OCI-LY3 (cell line): ENCODE measurements at regions not wholly inside any gene's neighbourhood (a gene's known extent, or its start where the extent isn't known, plus 50 kb on each side); places are given as distances from the start of the nearest gene placed in this dataset.

ENCODE experiments used
- H2AFZ ChIP-seq: fragments of 200-600, 300-600 bp; shearing (Covaris generic); 2 replicates; pipeline ENCODE4 v1.6.0; 2014; ENCODE audit warnings: antibody characterized with exemption, low read depth, low read length
- H3K27ac ChIP-seq: fragments of 200-600, 300-600 bp; sonication (generic); 2 replicates; pipeline ENCODE4 v1.5.1; 2014; ENCODE audit warnings: mild to moderate bottlenecking, low read length, moderate library complexity, mixed read lengths
- H3K27me3 ChIP-seq: fragments of 200-600, 300-600 bp; sonication (generic); 2 replicates; pipeline ENCODE4 v1.6.1; 2014; ENCODE audit warnings: low read depth, low read length, mixed read lengths
- H3K36me3 ChIP-seq: fragments of 200-600, 300-600 bp; sonication (generic); replicated peaks from 2 replicates; pipeline ENCODE3; 2014; ENCODE audit warnings: low read depth, low read length, mixed read lengths
- H3K4me1 ChIP-seq: fragments of 300-600, 200-600 bp; sonication (generic); 2 replicates; pipeline ENCODE4 v1.6.1; 2014; ENCODE audit warnings: low read length, mixed read lengths
- H3K4me2 ChIP-seq: fragments of 200-600, 300-600 bp; sonication (generic); 2 replicates; pipeline ENCODE4 v1.6.1; 2014; ENCODE audit warnings: low read length, mixed read lengths
- H3K4me3 ChIP-seq: fragments of 300-600, 200-600 bp; sonication (generic); 2 replicates; pipeline ENCODE4 v1.5.1; 2014; ENCODE audit warnings: antibody characterized with exemption, mild to moderate bottlenecking, low read length, moderate library complexity
- H3K79me2 ChIP-seq: fragments of 300-600, 200-600 bp; shearing (Covaris generic); 2 replicates; pipeline ENCODE4 v1.6.1; 2014; ENCODE audit warnings: mild to moderate bottlenecking, low read length, mixed read lengths
- H3K9ac ChIP-seq: fragments of 300-600, 200-600 bp; shearing (Covaris generic); 2 replicates; pipeline ENCODE4 v1.6.0; 2014; ENCODE audit warnings: mild to moderate bottlenecking, low read length, moderate library complexity
- H3K9me3 ChIP-seq: fragments of 200-600, 300-600 bp; shearing (Covaris generic); 2 replicates; pipeline ENCODE4 v1.6.1; 2014; ENCODE audit warnings: low read length, mixed read lengths; ENCODE audit not compliant: insufficient read depth
- H4K20me1 ChIP-seq: fragments of 200-600, 300-600 bp; sonication (generic); 2 replicates; pipeline ENCODE4 v1.6.1; 2016; ENCODE audit warnings: low read length, mixed read lengths; ENCODE audit not compliant: insufficient read depth
- EZH2phosphoT487 ChIP-seq: fragments of 200-600 bp; shearing (Covaris generic); IDR thresholded peaks from 2 replicates; pipeline ENCODE4 v1.6.1; 2018; ENCODE audit warnings: antibody characterized with exemption, mixed run types, low read depth
- TF ChIP-seq, protein P1 (sequence below): fragments of 200-600, 300-600 bp; sonication (generic); IDR thresholded peaks from 2 replicates; pipeline ENCODE4 v1.5.1; 2014; ENCODE audit warnings: antibody characterized with exemption, low read length, low read depth

- Histone ChIP-seq H3K4me1 (peaks cover 2% of the 10 kb centered on the region; the same call in 1 of the 2 replicates), H3K4me2 (no peak overlapping the region), H3K79me2 (no peaks in the 10 kb centered on the region), H3K36me3 (no peaks in the 10 kb centered on the region), H3K27ac (no peak overlapping the region), H3K9ac (no peak overlapping the region), H3K27me3 (peaks cover 12% of the 10 kb centered on the region), H3K9me3 (no peaks in the 10 kb centered on the region), H3K4me3 (no peak overlapping the region), H2AFZ (no peak overlapping the region), H4K20me1 (no peaks in the 10 kb centered on the region)
- no peak for TF ChIP-seq EZH2phosphoT487
- TF ChIP-seq, protein P1, sequence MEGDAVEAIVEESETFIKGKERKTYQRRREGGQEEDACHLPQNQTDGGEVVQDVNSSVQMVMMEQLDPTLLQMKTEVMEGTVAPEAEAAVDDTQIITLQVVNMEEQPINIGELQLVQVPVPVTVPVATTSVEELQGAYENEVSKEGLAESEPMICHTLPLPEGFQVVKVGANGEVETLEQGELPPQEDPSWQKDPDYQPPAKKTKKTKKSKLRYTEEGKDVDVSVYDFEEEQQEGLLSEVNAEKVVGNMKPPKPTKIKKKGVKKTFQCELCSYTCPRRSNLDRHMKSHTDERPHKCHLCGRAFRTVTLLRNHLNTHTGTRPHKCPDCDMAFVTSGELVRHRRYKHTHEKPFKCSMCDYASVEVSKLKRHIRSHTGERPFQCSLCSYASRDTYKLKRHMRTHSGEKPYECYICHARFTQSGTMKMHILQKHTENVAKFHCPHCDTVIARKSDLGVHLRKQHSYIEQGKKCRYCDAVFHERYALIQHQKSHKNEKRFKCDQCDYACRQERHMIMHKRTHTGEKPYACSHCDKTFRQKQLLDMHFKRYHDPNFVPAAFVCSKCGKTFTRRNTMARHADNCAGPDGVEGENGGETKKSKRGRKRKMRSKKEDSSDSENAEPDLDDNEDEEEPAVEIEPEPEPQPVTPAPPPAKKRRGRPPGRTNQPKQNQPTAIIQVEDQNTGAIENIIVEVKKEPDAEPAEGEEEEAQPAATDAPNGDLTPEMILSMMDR = no peak
Observed at GRCh38 chr6:6816716-6817115, 228.2 kb downstream of the LY86 start.

- Histone ChIP-seq H2AFZ (no peak overlapping the region), H3K9me3 (no peaks in the 10 kb centered on the region), H4K20me1 (no peaks in the 10 kb centered on the region), H3K4me3 (no peak overlapping the region), H3K27me3 (peaks cover 4% of the 10 kb centered on the region), H3K9ac (no peak overlapping the region), H3K36me3 (no peaks in the 10 kb centered on the region), H3K4me2 (no peak overlapping the region), H3K4me1 (peaks cover 7% of the 10 kb centered on the region), H3K27ac (no peak overlapping the region), H3K79me2 (no peaks in the 10 kb centered on the region)
- TF ChIP-seq EZH2phosphoT487 = no peak
- TF ChIP-seq, protein P1 = no peak
Observed at GRCh38 chr6:6818078-6818639, 229.6 kb downstream of the LY86 start.

DNA sequence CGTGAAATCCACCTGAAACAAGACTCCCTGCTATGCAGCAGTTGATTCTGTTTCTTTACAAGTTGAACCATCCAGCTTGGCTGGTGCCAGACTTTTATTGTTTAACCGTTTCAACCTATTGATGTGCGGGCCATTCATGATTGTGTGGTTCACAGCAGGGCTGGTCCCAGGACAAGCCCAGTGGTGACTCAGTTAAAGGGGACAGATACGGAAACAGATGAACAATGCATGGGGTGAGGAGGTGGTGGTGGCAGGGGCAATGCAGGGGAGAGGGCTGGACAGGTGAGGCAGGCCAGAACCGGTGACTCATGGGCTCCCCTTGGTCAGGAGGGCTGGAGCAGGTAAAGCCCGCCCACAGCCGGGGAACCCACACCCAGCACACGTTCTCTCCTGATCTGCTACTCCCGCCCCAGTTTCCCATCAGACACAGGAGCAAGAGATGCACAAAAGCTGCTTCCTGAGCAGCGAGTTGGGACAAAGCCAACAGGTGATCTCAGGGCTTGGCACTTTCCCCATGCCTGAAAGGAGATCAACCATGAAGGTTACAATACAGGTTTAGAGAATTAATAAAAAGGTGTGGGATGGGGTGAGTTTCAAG lies 232.2 kb downstream of the LY86 start:
- Histone ChIP-seq H3K9ac (no peak overlapping the region), H3K4me3 (no peak overlapping the region), H3K36me3 (no peaks in the 10 kb centered on the region), H3K9me3 (no peaks in the 10 kb centered on the region), H2AFZ (no peak overlapping the region), H4K20me1 (no peaks in the 10 kb centered on the region), H3K79me2 (no peaks in the 10 kb centered on the region), H3K27me3 (peaks cover 15% of the 10 kb centered on the region), H3K27ac (no peak overlapping the region), H3K4me1 (peaks cover 33% of the 10 kb centered on the region), H3K4me2 (no peak overlapping the region)
- TF ChIP-seq, protein P1 = no peak
- no peak for TF ChIP-seq EZH2phosphoT487

- H3K36me3 ChIP-seq = no peaks in the 10 kb centered on the region
- H3K9me3 ChIP-seq = no peaks in the 10 kb centered on the region
- no peaks in the 10 kb centered on the region for H4K20me1 ChIP-seq
- no peak overlapping the region for H3K4me3 ChIP-seq
- H3K27me3 ChIP-seq = peaks cover 15% of the 10 kb centered on the region
- TF ChIP-seq, protein P1 = no peak
- TF ChIP-seq EZH2phosphoT487 = no peak
- no peak overlapping the region for H2AFZ ChIP-seq
- no peak overlapping the region for H3K9ac ChIP-seq
- no peaks in the 10 kb centered on the region for H3K79me2 ChIP-seq
- peaks cover 41% of the 10 kb centered on the region for H3K4me1 ChIP-seq
- H3K27ac ChIP-seq = no peak overlapping the region
- no peak overlapping the region for H3K4me2 ChIP-seq
Observed at GRCh38 chr6:6821639-6822261, 233.2 kb downstream of the LY86 start.
